Thyroid gland (tissue), 4 donors: ENCODE measurements at regions not wholly inside any gene's neighbourhood (a gene's known extent, or its start where the extent isn't known, plus 50 kb on each side); places are given as distances from the start of the nearest gene placed in this dataset.

Experiments
- CTCF ChIP-seq, 6 experiments: fragments of 200-600 bp in 3 of 6; fragments of 450-650 bp in 3 of 6; sonication (generic) in 3 of 6; IDR thresholded peaks; one replicate each; pipeline ENCODE4 v1.5.1; 2016 to 2019; ENCODE audit warnings: antibody characterized with exemption in 6 of 6, mild to moderate bottlenecking in 2 of 6, inconsistent platforms in 1 of 6, moderate library complexity in 1 of 6
- POLR2A ChIP-seq, 2 donors: fragments of 450-650 bp; IDR thresholded peaks; one replicate each; pipeline ENCODE4 v1.6.1; 2017; ENCODE audit warnings: antibody characterized with exemption in 2 of 2, mild to moderate bottlenecking in 2 of 2, moderate library complexity in 1 of 2

GRCh38 chr15:95897651-95898050, 432.8 kb upstream of the NR2F2 start:
- no peak for TF ChIP-seq CTCF (IDR thresholded peaks at IDR 0.05)
- no peak for TF ChIP-seq POLR2A (IDR thresholded peaks at IDR 0.05)
